BE2C (cell line): ENCODE measurements at regions not wholly inside any gene's neighbourhood (a gene's known extent, or its start where the extent isn't known, plus 50 kb on each side); places are given as distances from the start of the nearest gene placed in this dataset.

Source experiments
- DNase-seq: peaks from one replicate; pipeline ENCODE4 v3.0.0-alpha.2; 2020
- H3K27me3 ChIP-seq: fragments of 250-450 bp; sonication (Bioruptor Pico); 2 replicates; pipeline ENCODE4 v1.5.1; 2020; ENCODE audit warnings: mild to moderate bottlenecking
- H3K36me3 ChIP-seq: fragments of 250-450 bp; sonication (Bioruptor Pico); 2 replicates; pipeline ENCODE4 v1.5.1; 2020; ENCODE audit warnings: mild to moderate bottlenecking
- H3K4me1 ChIP-seq: fragments of 250-450 bp; sonication (Bioruptor Pico); 2 replicates; pipeline ENCODE4 v1.5.1; 2020
- H3K4me3 ChIP-seq: 2 replicates; pipeline ENCODE4 v1.5.1; 2011; ENCODE audit warnings: low read depth, low read length
- H3K9me3 ChIP-seq: fragments of 250-450 bp; sonication (Bioruptor Pico); 2 replicates; pipeline ENCODE4 v1.5.1; 2020
- TF ChIP-seq, protein P1 (sequence below): IDR thresholded peaks from 2 replicates; pipeline ENCODE4 v1.5.1; 2012; ENCODE audit warnings: mild to moderate bottlenecking, low read depth, low read length

DNA sequence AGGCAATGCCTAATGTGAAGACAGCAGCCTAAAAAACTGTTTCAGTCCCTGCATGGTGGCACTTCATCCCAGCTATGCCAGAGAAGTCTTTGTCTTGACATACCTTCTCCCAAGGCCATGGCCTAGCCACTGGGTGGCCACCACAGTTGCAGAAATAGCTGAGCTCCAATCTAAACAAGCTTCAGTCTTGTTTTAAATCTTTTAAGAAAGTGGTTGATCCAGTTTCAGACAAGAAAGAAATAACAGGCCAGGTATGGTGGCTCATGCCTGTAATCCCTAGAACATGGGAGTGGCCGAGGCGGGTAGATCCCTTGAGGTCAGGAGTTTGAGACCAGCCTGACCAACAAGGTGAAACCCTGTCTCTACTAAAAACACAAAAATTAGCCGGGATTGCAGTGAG lies 600.0 kb upstream of the PLXNA2 start:
- Histone ChIP-seq H3K4me1 (no peaks in the 10 kb centered on the region; the same call in 1 of the 2 replicates), H3K36me3 (no peaks in the 10 kb centered on the region), H3K27me3 (no peaks in the 10 kb centered on the region), H3K9me3 (no peaks in the 10 kb centered on the region), H3K4me3 (no peak overlapping the region)
- TF ChIP-seq, protein P1, sequence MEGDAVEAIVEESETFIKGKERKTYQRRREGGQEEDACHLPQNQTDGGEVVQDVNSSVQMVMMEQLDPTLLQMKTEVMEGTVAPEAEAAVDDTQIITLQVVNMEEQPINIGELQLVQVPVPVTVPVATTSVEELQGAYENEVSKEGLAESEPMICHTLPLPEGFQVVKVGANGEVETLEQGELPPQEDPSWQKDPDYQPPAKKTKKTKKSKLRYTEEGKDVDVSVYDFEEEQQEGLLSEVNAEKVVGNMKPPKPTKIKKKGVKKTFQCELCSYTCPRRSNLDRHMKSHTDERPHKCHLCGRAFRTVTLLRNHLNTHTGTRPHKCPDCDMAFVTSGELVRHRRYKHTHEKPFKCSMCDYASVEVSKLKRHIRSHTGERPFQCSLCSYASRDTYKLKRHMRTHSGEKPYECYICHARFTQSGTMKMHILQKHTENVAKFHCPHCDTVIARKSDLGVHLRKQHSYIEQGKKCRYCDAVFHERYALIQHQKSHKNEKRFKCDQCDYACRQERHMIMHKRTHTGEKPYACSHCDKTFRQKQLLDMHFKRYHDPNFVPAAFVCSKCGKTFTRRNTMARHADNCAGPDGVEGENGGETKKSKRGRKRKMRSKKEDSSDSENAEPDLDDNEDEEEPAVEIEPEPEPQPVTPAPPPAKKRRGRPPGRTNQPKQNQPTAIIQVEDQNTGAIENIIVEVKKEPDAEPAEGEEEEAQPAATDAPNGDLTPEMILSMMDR = no peak
- DNase-seq = no peak

DNA sequence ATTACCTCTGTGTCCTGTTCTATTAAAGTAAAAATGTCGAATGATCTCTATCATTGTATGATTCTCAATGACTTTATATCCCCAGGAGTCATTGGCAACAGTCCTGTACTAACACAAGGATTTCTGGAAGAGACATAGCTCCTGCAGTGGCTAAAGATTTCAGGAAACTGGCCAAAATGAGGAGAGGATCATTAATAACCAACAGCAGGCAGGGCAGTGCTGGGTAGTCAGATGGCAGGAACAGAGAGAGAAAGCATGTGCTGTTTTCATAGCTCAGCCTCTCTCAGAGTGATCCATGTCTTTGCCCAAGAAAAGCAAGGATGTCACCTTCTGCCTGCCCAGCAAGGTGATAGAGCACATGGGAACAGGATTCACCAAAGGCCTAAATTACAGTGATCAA lies 604.7 kb upstream of the PLXNA2 start:
- Histone ChIP-seq H3K9me3 (no peaks in the 10 kb centered on the region), H3K4me3 (no peak overlapping the region), H3K36me3 (no peaks in the 10 kb centered on the region), H3K4me1 (peaks cover 14% of the 10 kb centered on the region), H3K27me3 (no peaks in the 10 kb centered on the region)
- DNase-seq = no peak
- TF ChIP-seq, protein P1 = no peak

DNA sequence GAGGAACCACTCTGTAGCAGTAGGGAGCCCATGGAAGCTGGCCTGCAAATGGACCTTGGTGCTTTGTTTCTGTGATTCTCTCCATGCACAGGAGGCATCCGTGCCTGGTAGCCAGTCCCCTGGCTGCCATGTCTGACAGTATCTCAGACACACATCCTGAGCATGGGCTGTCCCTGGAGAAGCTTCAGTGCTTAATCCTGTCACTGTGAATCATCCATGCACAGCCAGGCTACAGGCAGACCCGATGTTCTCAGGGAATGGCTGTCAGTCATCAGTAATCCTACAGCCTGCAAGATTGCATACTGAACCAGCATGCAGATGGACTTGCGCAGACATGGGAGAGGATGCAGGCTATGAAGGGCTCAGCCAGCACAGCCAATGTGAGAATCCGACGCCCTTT lies 606.3 kb upstream of the PLXNA2 start:
- TF ChIP-seq, protein P1 = no peak
- Histone ChIP-seq H3K4me1 (peaks cover 16% of the 10 kb centered on the region), H3K27me3 (no peaks in the 10 kb centered on the region), H3K36me3 (no peaks in the 10 kb centered on the region), H3K9me3 (no peaks in the 10 kb centered on the region), H3K4me3 (no peak overlapping the region)
- DNase-seq = peak; percentile 61

DNA sequence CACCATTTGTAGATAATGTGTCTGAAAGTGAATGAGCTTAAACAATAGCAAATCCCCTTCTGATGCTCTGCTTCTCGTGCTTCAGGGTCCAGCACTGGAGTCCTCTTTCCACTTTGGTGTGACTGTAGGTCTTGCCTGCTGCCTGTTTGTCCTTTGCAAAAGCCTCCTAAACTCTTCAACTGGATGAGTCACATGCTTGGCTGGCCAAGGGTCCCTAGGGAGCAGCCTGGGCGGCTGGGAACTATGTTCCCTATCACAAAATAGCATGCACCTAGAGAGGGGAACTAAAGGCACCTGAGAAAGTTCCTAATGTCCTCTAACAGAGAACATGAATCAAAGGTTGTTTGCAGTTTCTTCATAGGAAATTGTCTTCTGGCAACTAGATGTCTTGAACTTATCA lies 607.2 kb upstream of the PLXNA2 start:
- TF ChIP-seq, protein P1 = no peak
- H3K36me3 ChIP-seq = no peaks in the 10 kb centered on the region
- no peak overlapping the region for H3K4me3 ChIP-seq
- H3K4me1 ChIP-seq = peaks cover 16% of the 10 kb centered on the region
- no peaks in the 10 kb centered on the region for H3K9me3 ChIP-seq
- DNase-seq = peak; percentile 70
- no peaks in the 10 kb centered on the region for H3K27me3 ChIP-seq

DNA sequence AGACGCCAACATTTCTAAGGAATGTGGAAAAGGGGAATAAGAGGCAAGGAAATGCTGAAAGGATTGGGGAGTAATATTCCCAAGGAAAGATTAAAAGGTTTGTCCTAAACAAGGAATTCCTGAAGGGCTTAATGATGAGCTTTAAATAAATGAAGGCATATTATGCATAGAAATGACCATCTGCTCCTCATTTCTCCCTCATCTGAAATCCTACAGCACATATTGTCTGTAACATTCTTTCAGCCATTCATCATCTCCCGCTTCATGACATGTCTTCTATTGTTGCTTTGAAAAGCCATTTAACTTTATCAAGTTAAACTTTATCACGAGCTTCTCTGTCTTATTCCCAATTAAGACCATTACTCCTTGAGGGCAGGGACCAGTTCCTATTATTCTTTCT lies 608.7 kb upstream of the PLXNA2 start:
- Histone ChIP-seq H3K36me3 (no peaks in the 10 kb centered on the region), H3K27me3 (no peaks in the 10 kb centered on the region), H3K4me3 (no peak overlapping the region), H3K9me3 (no peaks in the 10 kb centered on the region), H3K4me1 (peaks cover 16% of the 10 kb centered on the region)
- DNase-seq = no peak
- TF ChIP-seq, protein P1 = no peak

DNA sequence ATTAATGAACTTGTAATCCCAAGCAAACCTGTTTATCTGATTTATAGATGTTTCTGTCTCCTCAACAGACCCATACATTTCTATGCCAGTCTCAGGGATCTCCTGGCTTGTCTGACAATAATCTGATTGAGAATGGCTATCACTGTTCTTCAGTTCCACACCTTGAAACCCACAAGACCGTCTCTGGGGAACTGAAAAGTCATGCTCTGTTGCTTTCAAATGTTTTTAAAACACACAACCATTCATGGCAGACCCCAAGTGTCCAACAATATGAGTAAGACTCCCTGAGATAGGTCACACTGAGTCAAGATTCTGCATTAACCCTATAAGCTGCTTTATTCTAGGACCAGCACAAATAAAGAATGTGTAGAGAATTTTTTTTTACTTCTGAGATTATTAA lies 611.2 kb upstream of the PLXNA2 start:
- TF ChIP-seq, protein P1 = no peak
- H3K4me3 ChIP-seq = no peak overlapping the region
- H3K27me3 ChIP-seq = no peaks in the 10 kb centered on the region
- no peak for DNase-seq
- no peaks in the 10 kb centered on the region for H3K9me3 ChIP-seq
- no peaks in the 10 kb centered on the region for H3K36me3 ChIP-seq
- peaks cover 11% of the 10 kb centered on the region for H3K4me1 ChIP-seq
